HG02642 (cell line): ENCODE measurements at regions not wholly inside any gene's neighbourhood (a gene's known extent, or its start where the extent isn't known, plus 50 kb on each side); places are given as distances from the start of the nearest gene placed in this dataset.

ENCODE experiments used
- ATAC-seq: cut with Tn5 transposase; IDR thresholded peaks from one replicate; pipeline ENCODE4 v1.9.1; 2021; ENCODE audit warnings: mild to moderate bottlenecking; ENCODE audit not compliant: unreplicated experiment, poor library complexity

DNA sequence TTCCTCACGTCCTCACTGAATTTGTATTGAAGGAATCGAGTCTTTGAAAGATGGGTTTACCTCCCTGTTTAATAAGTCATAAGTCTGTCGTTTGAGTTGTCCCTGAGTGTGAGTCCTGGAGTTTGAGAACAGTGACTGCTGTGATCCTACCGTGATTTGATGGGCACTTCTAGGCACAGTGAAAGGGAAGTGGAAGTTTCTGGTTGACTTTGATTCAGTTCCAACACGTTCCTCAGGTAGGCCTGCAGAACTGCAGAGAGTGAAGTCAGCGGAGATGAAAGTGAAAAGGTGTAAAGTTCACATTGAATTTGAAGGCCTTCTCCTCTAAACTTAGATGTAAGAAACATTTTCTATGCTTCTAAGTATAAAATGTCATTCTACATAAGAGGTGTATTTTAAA is 52.9 kb upstream of the ACKR3 start:
- ATAC-seq: no peak

- no peak for ATAC-seq
Observed at GRCh38 chr2:236517251-236518031, 52.2 kb upstream of the ACKR3 start.
